Thyroid gland (tissue), 4 donors: ENCODE measurements at regions not wholly inside any gene's neighbourhood (a gene's known extent, or its start where the extent isn't known, plus 50 kb on each side); places are given as distances from the start of the nearest gene placed in this dataset.

Source experiments
- DNase-seq, 2 donors: peaks; one replicate each; pipeline ENCODE4 v3.0.0-alpha.2; 2019
- H3K27ac ChIP-seq, 3 donors: fragments of 200-600 bp; sonication (generic); 1 replicate in 2 of 3; 2 replicates in 1 of 3; pipeline ENCODE4 v1.5.1; 2016 to 2019; ENCODE audit warnings: mild to moderate bottlenecking in 1 of 3, moderate library complexity in 1 of 3
- H3K27me3 ChIP-seq: fragments of 200-600 bp; sonication (generic); one replicate; pipeline ENCODE4 v1.5.1; 2019
- H3K36me3 ChIP-seq, 2 donors: fragments of 200-600 bp; sonication (generic); one replicate each; pipeline ENCODE4 v1.5.1; 2016 to 2019
- H3K4me1 ChIP-seq, 2 donors: fragments of 200-600 bp; sonication (generic); one replicate each; pipeline ENCODE4 v1.5.1; 2017 to 2019
- H3K4me3 ChIP-seq, 3 donors: fragments of 200-600 bp; sonication (generic); replicated peaks in 1 of 3; 1 replicate in 2 of 3; 2 replicates in 1 of 3; pipeline ENCODE4 v1.5.1; 2016; ENCODE audit warnings: mild to moderate bottlenecking in 1 of 3
- H3K9me3 ChIP-seq: fragments of 200-600 bp; sonication (generic); one replicate; pipeline ENCODE4 v1.5.1; 2017
- CTCF ChIP-seq, 6 experiments: fragments of 200-600 bp in 3 of 6; fragments of 450-650 bp in 3 of 6; sonication (generic) in 3 of 6; IDR thresholded peaks; one replicate each; pipeline ENCODE4 v1.5.1; 2016 to 2019; ENCODE audit warnings: antibody characterized with exemption in 6 of 6, mild to moderate bottlenecking in 2 of 6, inconsistent platforms in 1 of 6, moderate library complexity in 1 of 6
- POLR2A ChIP-seq, 2 donors: fragments of 450-650 bp; IDR thresholded peaks; one replicate each; pipeline ENCODE4 v1.6.1; 2017; ENCODE audit warnings: antibody characterized with exemption in 2 of 2, mild to moderate bottlenecking in 2 of 2, moderate library complexity in 1 of 2
- WGBS, 2 donors: methylation state at CpG; one replicate each; pipeline ENCODE4 v1.1.5; 2017; 5-methylcytosine and 5-hydroxymethylcytosine counted together
- intact Hi-C: fragments of 100-400 bp; cut with DNase I; formaldehyde crosslinking; loops from one replicate; pipeline ENCODE4 v1.15.1; 2023

- intact Hi-C loops: no loop called here
- H3K9me3 ChIP-seq: no peaks in the 10 kb centered on the region
- no peaks in the 10 kb centered on the region for H3K27me3 ChIP-seq
- no peak for DNase-seq
- no peaks in the 10 kb centered on the region for H3K36me3 ChIP-seq
- WGBS, 2 donors: 65 to 67% methylated on average over 10 of the region's 10 CpGs
- TF ChIP-seq CTCF (IDR thresholded peaks at IDR 0.05) (no peak), POLR2A (IDR thresholded peaks at IDR 0.05) (no peak)
- no peak overlapping the region for H3K27ac ChIP-seq
- no peaks in the 10 kb centered on the region for H3K4me1 ChIP-seq
- H3K4me3 ChIP-seq: no peak overlapping the region
These were observed 811.9 kb downstream of the MAFB start for GRCh38 chr20:39876976-39877635.

- Histone ChIP-seq H3K27me3 (no peaks in the 10 kb centered on the region), H3K36me3 (no peaks in the 10 kb centered on the region), H3K4me1 (no peaks in the 10 kb centered on the region), H3K27ac (no peak overlapping the region), H3K9me3 (no peaks in the 10 kb centered on the region), H3K4me3 (no peak overlapping the region)
- DNase-seq: no peak
- TF ChIP-seq CTCF (IDR thresholded peaks at IDR 0.05): no peak
- TF ChIP-seq POLR2A (IDR thresholded peaks at IDR 0.05): no peak
- intact Hi-C loops: no loop called here
- 72 to 76% methylated on average over 3 of the region's 3 CpGs for WGBS, 2 donors
These were observed 813.4 kb downstream of the MAFB start for GRCh38 chr20:39875492-39876110.

- intact Hi-C loops: no loop called here
- Histone ChIP-seq H3K4me1 (no peaks in the 10 kb centered on the region), H3K9me3 (no peaks in the 10 kb centered on the region), H3K27ac (no peak overlapping the region), H3K4me3 (no peak overlapping the region), H3K36me3 (no peaks in the 10 kb centered on the region), H3K27me3 (no peaks in the 10 kb centered on the region)
- DNase-seq: peak; percentile 46 to 58
- 58 to 59% methylated on average over 8 of the region's 8 CpGs for WGBS, 2 donors
- TF ChIP-seq CTCF (IDR thresholded peaks at IDR 0.05) (peak in 5 of 6 experiments; percentile 27 to 60 (median 42)), POLR2A (IDR thresholded peaks at IDR 0.05) (no peak)
These were observed 814.8 kb downstream of the MAFB start for GRCh38 chr20:39874049-39874893.

- Histone ChIP-seq H3K27me3 (no peaks in the 10 kb centered on the region), H3K4me3 (no peak overlapping the region), H3K36me3 (no peaks in the 10 kb centered on the region), H3K4me1 (no peaks in the 10 kb centered on the region), H3K27ac (no peak overlapping the region), H3K9me3 (no peaks in the 10 kb centered on the region)
- intact Hi-C loops: no loop called here
- TF ChIP-seq CTCF (IDR thresholded peaks at IDR 0.05) (no peak), POLR2A (IDR thresholded peaks at IDR 0.05) (no peak)
- WGBS, 2 donors: 32% methylated on average over 2 of the region's 2 CpGs
- DNase-seq: peak; percentile 64 to 67
These were observed 815.8 kb downstream of the MAFB start for GRCh38 chr20:39873286-39873685.

GRCh38 chr20:39871013-39871412 is 818.0 kb downstream of the MAFB start:
- Histone ChIP-seq H3K27ac (no peak overlapping the region), H3K36me3 (no peaks in the 10 kb centered on the region), H3K9me3 (no peaks in the 10 kb centered on the region), H3K4me3 (no peak overlapping the region), H3K4me1 (no peaks in the 10 kb centered on the region), H3K27me3 (no peaks in the 10 kb centered on the region)
- 4 to 7% methylated on average over 1 of the region's 1 CpG for WGBS, 2 donors
- TF ChIP-seq CTCF (IDR thresholded peaks at IDR 0.05) (no peak), POLR2A (IDR thresholded peaks at IDR 0.05) (no peak)
- intact Hi-C loops: no loop called here
- no peak for DNase-seq
